ENCODE measurements at regions not wholly inside any gene's neighbourhood (a gene's known extent, or its start where the extent isn't known, plus 50 kb on each side); places are given as distances from the start of the nearest gene placed in this dataset.

- Histone ChIP-seq H3K9me3 (ENCODE audit: insufficient read depth, low read depth, low read length) (no peaks in the 10 kb centered on the region; the same call in 1 of the 2 replicates), H3K4me3 (ENCODE audit: low read length, poor library complexity, severe bottlenecking) (no peak overlapping the region), H3K9ac (ENCODE audit: low read depth, low read length, poor library complexity, severe bottlenecking) (no peak overlapping the region), H3K4me2 (ENCODE audit: low read depth, low read length, poor library complexity, severe bottlenecking) (no peak overlapping the region), H3K79me2 (ENCODE audit: insufficient read depth, low read length) (no peaks in the 10 kb centered on the region), H3K4me1 (ENCODE audit: insufficient read depth, low read length, poor library complexity, severe bottlenecking) (no peaks in the 10 kb centered on the region), H3K27me3 (ENCODE audit: insufficient read depth, low read length, poor library complexity, severe bottlenecking) (no peaks in the 10 kb centered on the region), H2AFZ (ENCODE audit: low read length) (no peak overlapping the region), H4K20me1 (ENCODE audit: insufficient read depth, low read length, poor library complexity, severe bottlenecking) (no peaks in the 10 kb centered on the region), H3F3A (ENCODE audit: low read depth) (no peaks in the 10 kb centered on the region), H3K36me3 (ENCODE audit: insufficient read depth, low read length) (no peaks in the 10 kb centered on the region), H3K9me2 (replicated peaks; ENCODE audit: low read depth, low read length) (no peaks in the 10 kb centered on the region)
- TF ChIP-seq CTCF (conservative IDR thresholded peaks at IDR 0.05; ENCODE audit: low read length): no peak
- no peak for TF ChIP-seq EZH2phosphoT487 (IDR thresholded peaks at IDR 0.05; ENCODE audit: borderline replicate concordance)
These were observed 713.0 kb upstream of the SGO1 start for GRCh38 chr3:20898962-20899361.

GRCh38 chr3:20890111-20890519 lies 704.1 kb upstream of the SGO1 start:
- H3F3A ChIP-seq (ENCODE audit: low read depth): no peaks in the 10 kb centered on the region
- no peaks in the 10 kb centered on the region for H3K79me2 ChIP-seq (ENCODE audit: insufficient read depth, low read length)
- H3K4me2 ChIP-seq (ENCODE audit: low read depth, low read length, poor library complexity, severe bottlenecking): no peak overlapping the region
- no peak overlapping the region for H3K4me3 ChIP-seq (ENCODE audit: low read length, poor library complexity, severe bottlenecking)
- no peaks in the 10 kb centered on the region for H3K27me3 ChIP-seq (ENCODE audit: insufficient read depth, low read length, poor library complexity, severe bottlenecking)
- H3K9ac ChIP-seq (ENCODE audit: low read depth, low read length, poor library complexity, severe bottlenecking): no peak overlapping the region
- H3K4me1 ChIP-seq (ENCODE audit: insufficient read depth, low read length, poor library complexity, severe bottlenecking): no peaks in the 10 kb centered on the region
- H2AFZ ChIP-seq (ENCODE audit: low read length): no peak overlapping the region
- no peaks in the 10 kb centered on the region for H4K20me1 ChIP-seq (ENCODE audit: insufficient read depth, low read length, poor library complexity, severe bottlenecking)
- no peak for TF ChIP-seq CTCF (conservative IDR thresholded peaks at IDR 0.05; ENCODE audit: low read length)
- no peak for TF ChIP-seq EZH2phosphoT487 (IDR thresholded peaks at IDR 0.05; ENCODE audit: borderline replicate concordance)
- 0 out of 2 replicates have a peak, but pooled peaks cover 3% of the 10 kb centered on the region for H3K9me3 ChIP-seq (ENCODE audit: insufficient read depth, low read depth, low read length)
- H3K36me3 ChIP-seq (ENCODE audit: insufficient read depth, low read length): no peaks in the 10 kb centered on the region
- no peaks in the 10 kb centered on the region for H3K9me2 ChIP-seq (replicated peaks; ENCODE audit: low read depth, low read length)

- Histone ChIP-seq H3K4me3 (ENCODE audit: low read length, poor library complexity, severe bottlenecking) (no peak overlapping the region), H3K9ac (ENCODE audit: low read depth, low read length, poor library complexity, severe bottlenecking) (no peak overlapping the region), H4K20me1 (ENCODE audit: insufficient read depth, low read length, poor library complexity, severe bottlenecking) (no peaks in the 10 kb centered on the region), H3K36me3 (ENCODE audit: insufficient read depth, low read length) (no peaks in the 10 kb centered on the region), H3K9me3 (ENCODE audit: insufficient read depth, low read depth, low read length) (no peaks in the 10 kb centered on the region), H3K4me2 (ENCODE audit: low read depth, low read length, poor library complexity, severe bottlenecking) (no peak overlapping the region), H3K9me2 (replicated peaks; ENCODE audit: low read depth, low read length) (no peaks in the 10 kb centered on the region), H2AFZ (ENCODE audit: low read length) (no peak overlapping the region), H3K27me3 (ENCODE audit: insufficient read depth, low read length, poor library complexity, severe bottlenecking) (no peaks in the 10 kb centered on the region), H3K79me2 (ENCODE audit: insufficient read depth, low read length) (no peaks in the 10 kb centered on the region), H3K4me1 (ENCODE audit: insufficient read depth, low read length, poor library complexity, severe bottlenecking) (no peaks in the 10 kb centered on the region), H3F3A (ENCODE audit: low read depth) (no peaks in the 10 kb centered on the region)
- TF ChIP-seq CTCF (conservative IDR thresholded peaks at IDR 0.05; ENCODE audit: low read length) (no peak), EZH2phosphoT487 (IDR thresholded peaks at IDR 0.05; ENCODE audit: borderline replicate concordance) (no peak)
These were observed 692.7 kb upstream of the SGO1 start for GRCh38 chr3:20878691-20879090.

Data from Loucy (cell line).